Heart left ventricle (tissue), 16 donors: ENCODE measurements at regions not wholly inside any gene's neighbourhood (a gene's known extent, or its start where the extent isn't known, plus 50 kb on each side); places are given as distances from the start of the nearest gene placed in this dataset.
"Not testable (repeated sequence)": the region's sequence is repeated elsewhere in the genome, so short reads cannot be mapped to it uniquely, and the experiment has no call there.

Experiments
- ATAC-seq, 4 donors: fragments of 200-7000 bp; cut with Tn5 transposase; one replicate each; pipeline ENCODE4 v1.9.1; 2020 to 2022; ENCODE audit warnings: moderate library complexity in 4 of 4, mild to moderate bottlenecking in 3 of 4, moderate number of reproducible peaks in 1 of 4
- DNase-seq, 5 donors: peaks; one replicate each; pipeline ENCODE4 v3.0.0-alpha.2; 2020
- H3K27ac ChIP-seq, 12 donors: fragments of 200-600 bp; sonication (generic) in 4 of 12; one replicate each; pipeline versions ENCODE4 v1.5.0 to v1.8.0; 2016 to 2022; ENCODE audit warnings: mild to moderate bottlenecking in 2 of 12
- H3K27me3 ChIP-seq, 9 donors: fragments of 200-600 bp; sonication (generic) in 2 of 9; one replicate each; pipeline versions ENCODE4 v1.5.1 to v1.8.0; 2016 to 2022; ENCODE audit warnings: mild to moderate bottlenecking in 3 of 9
- H3K36me3 ChIP-seq, 9 donors: fragments of 200-600 bp; sonication (generic) in 2 of 9; one replicate each; pipeline versions ENCODE4 v1.5.0 to v1.8.0; 2018 to 2022; ENCODE audit warnings: mild to moderate bottlenecking in 2 of 9
- H3K4me1 ChIP-seq, 12 donors: fragments of 200-600 bp; sonication (generic) in 4 of 12; one replicate each; pipeline versions ENCODE4 v1.5.0 to v1.8.0; 2016 to 2022; ENCODE audit warnings: mild to moderate bottlenecking in 3 of 12
- H3K4me3 ChIP-seq, 12 donors: fragments of 200-600 bp; sonication (generic) in 4 of 12; one replicate each; pipeline versions ENCODE4 v1.5.0 to v1.8.0; 2017 to 2022; ENCODE audit warnings: mild to moderate bottlenecking in 9 of 12, moderate library complexity in 4 of 12
- H3K9me3 ChIP-seq, 12 donors: fragments of 200-600 bp; sonication (generic) in 4 of 12; one replicate each; pipeline versions ENCODE4 v1.5.0 to v1.8.0; 2016 to 2022; ENCODE audit warnings: mild to moderate bottlenecking in 1 of 12
- POLR2A ChIP-seq, 2 donors: fragments of 450-650 bp; IDR thresholded peaks; one replicate each; pipeline ENCODE4 v1.6.1; 2017; ENCODE audit warnings: antibody characterized with exemption in 2 of 2, mild to moderate bottlenecking in 2 of 2, moderate library complexity in 2 of 2
- WGBS, 4 donors: extraction: QIAGEN DNeasy Blood & Tissue Kit in 2 of 4; methylation state at CpG; one replicate each; pipeline versions ENCODE4 v1.1.5 to v1.1.7; 2013 to 2018; 5-methylcytosine and 5-hydroxymethylcytosine counted together
- intact Hi-C, 10 donors: fragments of 100-400 bp; cut with DNase I; formaldehyde crosslinking; loops; one replicate each; pipeline versions ENCODE4 v1.11.1 to v1.14.2; 2022
- TF ChIP-seq, protein P1 (sequence below), 12 donors: fragments of 200-600 bp; sonication (generic) in 4 of 12; IDR thresholded peaks; one replicate each; pipeline versions ENCODE4 v1.5.0 to v1.8.0; 2018 to 2022; ENCODE audit warnings: antibody characterized with exemption in 12 of 12, mild to moderate bottlenecking in 5 of 12
- donor health status: ischemic (EF 13 %, LVEDD 7.1; RV severe dilation, severe dysfunction).
- donor health status: healthy with polysubstance abuse.
- donor health status: DM: no; HTN: yes; CAD: no.
- donor health status: DM: no; HTN: no; CAD: no.
- donor health status: ischemic (EF 25% LVEDD 6.9; RV normal size, moderate dysfunction).
- donor health status: ischemic (EF 25% LVEDD 5.7; RV mildly dilated, moderate dysfunction).
- donor health status: healthy.
- donor health status: DM: yes; HTN: yes; CAD: no.
- donor health status: ischemic (EF 35%, LVEDD 5.7; RV mildly dilated, moderate dysfunction).
- donor health status: nonischemic (EF 11% LVEDD 7.7; RV severe dilation, severe dysfunction).
- donor health status: DM: yes; HTN: yes; CAD: no.
- donor health status: PGD.
- donor health status: ischemic (EF 29% LVEDD 5.4; RV normal size, mild dysfunction).
- donor health status: nonischemic (EF 23%, LVEDD 6.1; RV moderate dilation, normal function).

- Histone ChIP-seq H3K9me3 (peaks cover 0 to 6% (median 0%) of the 10 kb centered on the region in 12 donors), H3K27me3 (no peaks in the 10 kb centered on the region), H3K4me1 (no peaks in the 10 kb centered on the region), H3K4me3 (no peak overlapping the region), H3K36me3 (no peaks in the 10 kb centered on the region), H3K27ac (no peak overlapping the region)
- DNase-seq, result no peak
- TF ChIP-seq POLR2A (IDR thresholded peaks at IDR 0.05), result no peak
- TF ChIP-seq, protein P1, sequence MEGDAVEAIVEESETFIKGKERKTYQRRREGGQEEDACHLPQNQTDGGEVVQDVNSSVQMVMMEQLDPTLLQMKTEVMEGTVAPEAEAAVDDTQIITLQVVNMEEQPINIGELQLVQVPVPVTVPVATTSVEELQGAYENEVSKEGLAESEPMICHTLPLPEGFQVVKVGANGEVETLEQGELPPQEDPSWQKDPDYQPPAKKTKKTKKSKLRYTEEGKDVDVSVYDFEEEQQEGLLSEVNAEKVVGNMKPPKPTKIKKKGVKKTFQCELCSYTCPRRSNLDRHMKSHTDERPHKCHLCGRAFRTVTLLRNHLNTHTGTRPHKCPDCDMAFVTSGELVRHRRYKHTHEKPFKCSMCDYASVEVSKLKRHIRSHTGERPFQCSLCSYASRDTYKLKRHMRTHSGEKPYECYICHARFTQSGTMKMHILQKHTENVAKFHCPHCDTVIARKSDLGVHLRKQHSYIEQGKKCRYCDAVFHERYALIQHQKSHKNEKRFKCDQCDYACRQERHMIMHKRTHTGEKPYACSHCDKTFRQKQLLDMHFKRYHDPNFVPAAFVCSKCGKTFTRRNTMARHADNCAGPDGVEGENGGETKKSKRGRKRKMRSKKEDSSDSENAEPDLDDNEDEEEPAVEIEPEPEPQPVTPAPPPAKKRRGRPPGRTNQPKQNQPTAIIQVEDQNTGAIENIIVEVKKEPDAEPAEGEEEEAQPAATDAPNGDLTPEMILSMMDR (IDR thresholded peaks at IDR 0.05), result no peak
- intact Hi-C loops, result no loop called here
- 68 to 89% (median 78%) methylated on average over 2 of the region's 2 CpGs for WGBS, 4 donors
- ATAC-seq, result no peak
These were observed 973.1 kb downstream of the SLC16A7 start for GRCh38 chr12:60568914-60569313.

DNA sequence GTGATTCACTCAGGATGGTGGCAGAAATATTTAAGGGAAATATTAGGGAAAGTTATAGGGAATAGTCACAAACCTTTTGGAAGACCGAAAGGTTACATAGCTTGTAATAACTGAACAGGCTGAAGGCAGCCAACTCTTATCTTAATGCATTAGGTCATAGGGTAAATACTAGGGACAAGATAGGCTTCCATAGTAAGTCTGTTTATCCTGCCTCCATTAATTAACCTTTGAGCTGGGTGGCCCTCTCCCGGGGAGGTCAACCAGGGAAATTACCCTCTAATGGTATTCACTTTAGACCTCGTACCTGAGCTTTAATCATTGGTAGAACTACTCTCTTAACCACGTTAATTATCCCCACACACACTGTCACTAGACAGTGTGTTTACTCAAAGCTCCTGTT, 981.8 kb downstream of the SLC16A7 start:
- DNase-seq, result no peak
- Histone ChIP-seq H3K4me1 (no peaks in the 10 kb centered on the region), H3K9me3 (peaks cover 0 to 9% (median 0%) of the 10 kb centered on the region in 12 donors), H3K27me3 (no peaks in the 10 kb centered on the region), H3K27ac (no peak overlapping the region), H3K4me3 (no peak overlapping the region), H3K36me3 (no peaks in the 10 kb centered on the region)
- no peak for ATAC-seq
- TF ChIP-seq POLR2A (IDR thresholded peaks at IDR 0.05), result no peak
- TF ChIP-seq, protein P1 (IDR thresholded peaks at IDR 0.05), result no peak
- 43 to 64% (median 60%) methylated on average over 4 of the region's 4 CpGs for WGBS, 4 donors
- intact Hi-C loops, result no loop called here

GRCh38 chr12:60587664-60588063, 991.8 kb downstream of the SLC16A7 start:
- WGBS, 4 donors, result 84 to 93% (median 86%) methylated on average over 1 of the region's 1 CpG
- H3K27ac ChIP-seq, intact Hi-C loops: not testable (repeated sequence)

DNA sequence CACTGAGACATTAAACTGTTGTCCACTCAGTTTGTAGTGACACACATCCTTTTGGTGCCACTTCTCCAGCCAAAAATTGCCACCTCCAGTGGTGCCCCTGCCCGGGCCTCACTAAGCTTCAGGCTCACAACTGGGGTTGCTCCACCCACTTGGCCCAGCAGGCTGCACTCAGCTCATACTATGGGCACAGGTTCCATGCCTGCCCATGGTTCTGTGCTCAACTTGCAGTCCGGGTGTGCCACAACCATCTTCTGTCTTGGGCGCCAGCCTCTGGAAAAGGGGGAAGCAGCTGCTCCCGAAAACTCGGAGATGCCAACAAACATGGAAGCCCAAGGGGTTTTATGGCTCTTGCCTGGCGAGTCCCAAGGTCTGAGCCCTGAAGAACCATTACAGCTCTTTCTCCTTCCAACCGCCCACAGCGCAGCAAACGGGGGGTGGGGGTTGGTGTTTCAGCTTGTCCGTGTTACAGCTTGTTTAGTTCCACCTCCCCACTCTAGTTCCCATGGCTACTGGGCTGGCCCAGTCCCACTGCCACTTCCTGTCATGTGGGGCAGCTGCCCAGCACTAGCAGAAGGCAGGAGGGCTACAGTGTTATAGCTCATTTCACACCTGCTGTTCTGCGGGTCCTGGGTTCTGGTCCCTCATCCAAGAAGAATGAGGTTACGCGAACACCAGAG, 998.3 kb downstream of the SLC16A7 start:
- no peak overlapping the region for H3K4me3 ChIP-seq
- H3K4me1 ChIP-seq, result no peaks in the 10 kb centered on the region
- TF ChIP-seq, protein P1 (IDR thresholded peaks at IDR 0.05), result no peak
- no peak for TF ChIP-seq POLR2A (IDR thresholded peaks at IDR 0.05)
- no peaks in the 10 kb centered on the region for H3K27me3 ChIP-seq
- no peak overlapping the region for H3K27ac ChIP-seq
- no peaks in the 10 kb centered on the region for H3K36me3 ChIP-seq
- ATAC-seq (no peak), DNase-seq (no peak)
- H3K9me3 ChIP-seq, result peaks cover 0 to 15% (median 0%) of the 10 kb centered on the region in 12 donors
- intact Hi-C loops, result no loop called here
- 83 to 91% (median 85%) methylated on average over 11 to 13 of the region's 13 CpGs for WGBS, 4 donors

More at GRCh38 chr12:60587664-60588063, 991.8 kb downstream of the SLC16A7 start:
- not testable (repeated sequence) for DNase-seq, H3K4me1 ChIP-seq, H3K4me3 ChIP-seq, H3K27me3 ChIP-seq, H3K36me3 ChIP-seq, ATAC-seq
- peaks cover 0 to 18% (median 0%) of the 10 kb centered on the region in 12 donors for H3K9me3 ChIP-seq

DNA sequence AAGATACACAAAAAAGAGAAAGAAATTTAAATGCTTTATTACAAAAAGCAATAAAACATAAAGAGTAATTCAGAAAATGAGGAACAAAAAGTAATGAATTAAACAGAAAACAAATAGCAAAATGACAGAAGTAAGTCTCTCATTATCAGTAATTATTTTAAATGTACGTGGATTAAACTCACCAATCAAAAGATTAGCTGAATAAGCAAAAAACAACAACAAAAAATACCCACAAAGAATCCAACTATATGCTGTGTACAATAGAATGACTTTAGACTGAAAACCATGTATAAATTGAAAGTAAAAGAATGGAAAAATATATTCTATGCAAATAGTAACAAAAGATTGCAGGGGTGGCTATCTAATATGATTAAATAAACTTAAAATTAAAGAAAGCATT, 1006.8 kb downstream of the SLC16A7 start:
- WGBS, 4 donors, result 39 to 45% (median 44%) methylated on average over 1 of the region's 1 CpG
- no peak for ATAC-seq
- H3K36me3 ChIP-seq, result no peaks in the 10 kb centered on the region
- no peak for TF ChIP-seq POLR2A (IDR thresholded peaks at IDR 0.05)
- TF ChIP-seq, protein P1 (IDR thresholded peaks at IDR 0.05), result no peak
- H3K9me3 ChIP-seq, result peaks cover 0 to 42% (median 16%) of the 10 kb centered on the region in 12 donors
- intact Hi-C loops, result no loop called here
- DNase-seq, result no peak
- H3K27ac ChIP-seq, result no peak overlapping the region
- H3K4me3 ChIP-seq, result no peak overlapping the region
- H3K4me1 ChIP-seq, result no peaks in the 10 kb centered on the region
- no peaks in the 10 kb centered on the region for H3K27me3 ChIP-seq

DNA sequence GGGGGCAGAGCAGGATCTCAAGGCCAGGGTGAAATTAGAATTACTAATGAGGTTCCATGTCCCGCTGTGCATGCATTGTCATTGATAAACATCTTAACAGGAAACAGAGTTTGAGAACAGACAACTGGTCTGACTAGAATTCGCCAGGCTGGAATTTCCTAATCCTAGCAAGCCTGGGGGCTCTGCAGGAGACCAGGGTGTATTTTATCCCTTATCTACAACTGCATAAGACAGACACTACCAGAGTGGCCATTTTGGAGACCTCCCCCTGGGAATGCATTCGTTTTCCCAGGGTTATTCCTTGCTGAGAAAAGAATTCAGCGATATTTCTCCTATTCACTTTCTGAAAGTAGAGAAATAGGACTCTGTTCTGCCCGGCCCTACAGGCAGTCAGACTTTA, 1007.6 kb downstream of the SLC16A7 start:
- intact Hi-C loops, H3K4me1 ChIP-seq, H3K27ac ChIP-seq, ATAC-seq, DNase-seq, H3K4me3 ChIP-seq, H3K36me3 ChIP-seq, H3K27me3 ChIP-seq: not testable (repeated sequence)
- 54 to 74% (median 60%) methylated on average over 5 of the region's 5 CpGs for WGBS, 4 donors
- peaks cover 0 to 45% (median 16%) of the 10 kb centered on the region in 12 donors for H3K9me3 ChIP-seq
